H9 (cell line): ENCODE measurements at regions not wholly inside any gene's neighbourhood (a gene's known extent, or its start where the extent isn't known, plus 50 kb on each side); places are given as distances from the start of the nearest gene placed in this dataset.

ENCODE experiments used
- DNase-seq: peaks from one replicate; pipeline ENCODE4 v3.0.0-alpha.2; 2017
- H2AFZ ChIP-seq: one replicate; pipeline ENCODE4 v1.6.1; 2013; ENCODE audit warnings: mild to moderate bottlenecking, low read length, control low read depth, moderate library complexity
- H2AK5ac ChIP-seq: 2 replicates; pipeline ENCODE4 v1.6.1; 2013; ENCODE audit warnings: low read length, control low read depth, mixed read lengths; ENCODE audit not compliant: insufficient read length
- H2BK120ac ChIP-seq: one replicate; pipeline ENCODE4 v1.6.1; 2013; ENCODE audit warnings: low read depth, mild to moderate bottlenecking, low read length, control low read depth, inconsistent platforms; ENCODE audit not compliant: poor library complexity, severe bottlenecking
- H2BK12ac ChIP-seq: 2 replicates; pipeline ENCODE4 v1.6.1; 2013; ENCODE audit warnings: low read length, control low read depth, mixed read lengths, low read depth; ENCODE audit not compliant: insufficient read length
- H2BK15ac ChIP-seq: 2 replicates; pipeline ENCODE4 v1.6.1; 2013; ENCODE audit warnings: low read depth, low read length, control low read depth
- H2BK20ac ChIP-seq: one replicate; pipeline ENCODE4 v1.6.1; 2013; ENCODE audit warnings: low read depth, mild to moderate bottlenecking, low read length, control low read depth, inconsistent platforms; ENCODE audit not compliant: poor library complexity, severe bottlenecking
- H2BK5ac ChIP-seq: 2 replicates; pipeline ENCODE4 v1.6.1; 2013; ENCODE audit warnings: low read length, control low read depth, mixed read lengths; ENCODE audit not compliant: insufficient read length
- H3K14ac ChIP-seq: 2 replicates; pipeline ENCODE4 v1.6.1; 2013; ENCODE audit warnings: low read length, control low read depth; ENCODE audit not compliant: insufficient read depth
- H3K18ac ChIP-seq: 2 replicates; pipeline ENCODE4 v1.6.1; 2013; ENCODE audit warnings: low read depth, mild to moderate bottlenecking, mixed read lengths, low read length, control low read depth; ENCODE audit not compliant: insufficient read length
- H3K23ac ChIP-seq: 2 replicates; pipeline ENCODE4 v1.6.1; 2013; ENCODE audit warnings: low read length, control low read depth, mixed read lengths, low read depth; ENCODE audit not compliant: insufficient read length
- H3K23me2 ChIP-seq: 2 replicates; pipeline ENCODE4 v1.6.1; 2013; ENCODE audit warnings: low read depth, mild to moderate bottlenecking, mixed read lengths, low read length, control low read depth; ENCODE audit not compliant: insufficient read length, poor library complexity, severe bottlenecking
- H3K27ac ChIP-seq: 2 replicates; pipeline ENCODE4 v1.5.1; 2013; ENCODE audit warnings: low read length, control low read depth, mixed read lengths, low read depth; ENCODE audit not compliant: insufficient read length
- H3K27me3 ChIP-seq: 2 replicates; pipeline ENCODE4 v1.6.1; 2013; ENCODE audit warnings: low read length, control low read depth, inconsistent platforms; ENCODE audit not compliant: insufficient read depth
- H3K4ac ChIP-seq: 2 replicates; pipeline ENCODE4 v1.6.1; 2013; ENCODE audit warnings: low read depth, mild to moderate bottlenecking, control low read depth, inconsistent platforms, low read length, moderate library complexity
- H3K4me1 ChIP-seq: 2 replicates; pipeline ENCODE4 v1.6.1; 2013; ENCODE audit warnings: low read length, control low read depth, inconsistent platforms; ENCODE audit not compliant: insufficient read depth
- H3K4me2 ChIP-seq: 2 replicates; pipeline ENCODE4 v1.6.1; 2013; ENCODE audit warnings: low read length, control low read depth, mixed read lengths; ENCODE audit not compliant: insufficient read length, insufficient read depth
- H3K56ac ChIP-seq: 2 replicates; pipeline ENCODE4 v1.6.1; 2013; ENCODE audit warnings: low read depth, mild to moderate bottlenecking, mixed read lengths, low read length, control low read depth; ENCODE audit not compliant: insufficient read length
- H3K79me1 ChIP-seq: 2 replicates; pipeline ENCODE4 v1.6.1; 2013; ENCODE audit warnings: low read depth, mild to moderate bottlenecking, moderate library complexity, low read length, control low read depth, inconsistent platforms; ENCODE audit not compliant: insufficient read depth, poor library complexity, severe bottlenecking
- H3K79me2 ChIP-seq: 2 replicates; pipeline ENCODE4 v1.6.1; 2013; ENCODE audit warnings: low read length, control low read depth, inconsistent platforms; ENCODE audit not compliant: insufficient read depth
- H3K9ac ChIP-seq: 2 replicates; pipeline ENCODE4 v1.6.1; 2013; ENCODE audit warnings: low read length, control low read depth, mixed read lengths; ENCODE audit not compliant: insufficient read length; ENCODE audit errors: extremely low read depth
- H3K9me3 ChIP-seq: one replicate; pipeline ENCODE4 v1.6.1; 2013; ENCODE audit warnings: low read depth, low read length, inconsistent platforms; ENCODE audit not compliant: control insufficient read depth
- H3T11ph ChIP-seq: one replicate; pipeline ENCODE4 v1.6.1; 2013; ENCODE audit warnings: mild to moderate bottlenecking, low read length, control low read depth, inconsistent platforms
- H4K20me1 ChIP-seq: one replicate; pipeline ENCODE4 v1.6.1; 2013; ENCODE audit not compliant: control insufficient read depth, insufficient read length, insufficient read depth
- H4K5ac ChIP-seq: 2 replicates; pipeline ENCODE4 v1.6.1; 2013; ENCODE audit warnings: low read depth, mild to moderate bottlenecking, mixed read lengths, low read length, control low read depth; ENCODE audit not compliant: insufficient read length
- H4K8ac ChIP-seq: replicated peaks from 2 replicates; pipeline ENCODE4 v1.6.1; 2013; ENCODE audit warnings: low read length, control low read depth, mixed read lengths, low read depth; ENCODE audit not compliant: insufficient read length
- H4K91ac ChIP-seq: 2 replicates; pipeline ENCODE4 v1.6.1; 2013; ENCODE audit warnings: low read depth, mild to moderate bottlenecking, moderate library complexity, mixed read lengths, low read length, control low read depth; ENCODE audit not compliant: insufficient read length
- H3K27ac Mint-ChIP-seq, 3 experiments: 2 replicates in 2 of 3; 3 replicates in 1 of 3; pipeline ENCODE4 v1.8.0; 2020 to 2021; ENCODE audit warnings: mixed read lengths in 3 of 3, mild to moderate bottlenecking in 1 of 3, moderate library complexity in 1 of 3
- H3K27me3 Mint-ChIP-seq: 2 replicates; pipeline ENCODE4 v1.8.0; 2021; ENCODE audit warnings: low read depth, mild to moderate bottlenecking, moderate library complexity, mixed read lengths
- H3K36me3 Mint-ChIP-seq, 3 experiments: 2 replicates in 2 of 3; 3 replicates in 1 of 3; pipeline ENCODE4 v1.8.0; 2020 to 2021; ENCODE audit warnings: low read depth in 3 of 3, mixed read lengths in 3 of 3; ENCODE audit not compliant: insufficient read depth in 1 of 3
- H3K4me1 Mint-ChIP-seq, 2 experiments: 2 replicates each; pipeline ENCODE4 v1.8.0; 2020; ENCODE audit warnings: mixed read lengths in 2 of 2
- H3K4me3 Mint-ChIP-seq, 2 experiments: 2 replicates in 1 of 2; 3 replicates in 1 of 2; pipeline ENCODE4 v1.8.0; 2020 to 2021; ENCODE audit warnings: mild to moderate bottlenecking in 2 of 2, mixed read lengths in 2 of 2, moderate library complexity in 1 of 2
- H3K9me3 Mint-ChIP-seq, 2 experiments: 2 replicates in 1 of 2; 3 replicates in 1 of 2; pipeline ENCODE4 v1.8.0; 2020; ENCODE audit warnings: mild to moderate bottlenecking in 2 of 2, mixed read lengths in 2 of 2, moderate library complexity in 1 of 2
- CTCF ChIP-seq: fragments of 200-600 bp; sonication (generic); conservative IDR thresholded peaks from 3 replicates; pipeline ENCODE4 v1.8.0; 2021; ENCODE audit warnings: antibody characterized with exemption, mild to moderate bottlenecking
- WGBS: extraction: QIAGEN DNeasy Blood & Tissue Kit; methylation state at CpG from one replicate; pipeline ENCODE4 v1.1.7; 2013; ENCODE audit warnings: missing lambda C conversion rate, low lambda C conversion rate, mixed read lengths; ENCODE audit not compliant: insufficient read length; ENCODE audit errors: extremely low coverage; 5-methylcytosine and 5-hydroxymethylcytosine counted together

- Histone ChIP-seq H2BK5ac (no peak overlapping the region), H3K9ac (no peak overlapping the region), H2BK12ac (no peak overlapping the region), H2BK15ac (no peak overlapping the region), H4K20me1 (no peaks in the 10 kb centered on the region), H2AFZ (no peak overlapping the region), H3K23ac (no peak overlapping the region), H3T11ph (no peak overlapping the region), H2BK20ac (no peak overlapping the region), H3K27ac (no peak overlapping the region), H3K56ac (no peak overlapping the region), H3K4me1 (peaks cover 7% of the 10 kb centered on the region; the same call in 1 of the 2 replicates), H2AK5ac (no peak overlapping the region), H4K5ac (no peak overlapping the region), H4K8ac (no peak overlapping the region), H3K23me2 (no peaks in the 10 kb centered on the region), H3K4ac (no peak overlapping the region), H3K14ac (no peak overlapping the region), H4K91ac (no peak overlapping the region), H2BK120ac (no peak overlapping the region), H3K18ac (no peak overlapping the region), H3K27me3 (no peaks in the 10 kb centered on the region), H3K79me1 (no peaks in the 10 kb centered on the region), H3K9me3 (no peaks in the 10 kb centered on the region), H3K4me2 (no peak overlapping the region), H3K79me2 (no peaks in the 10 kb centered on the region)
- Mint-ChIP-seq H3K4me3 (no peak overlapping the region), H3K9me3 (no peaks in the 10 kb centered on the region), H3K27ac (no peak overlapping the region), H3K27me3 (no peaks in the 10 kb centered on the region; the same call in 1 of the 2 replicates), H3K36me3 (no peaks in the 10 kb centered on the region), H3K4me1 (peaks cover 19 to 21% of the 10 kb centered on the region in 2 experiments)
- DNase-seq: no peak
- WGBS: no CpG with 5 or more reads among the region's 5 CpGs
- TF ChIP-seq CTCF: no peak
Observed at GRCh38 chr10:34907743-34908430, 92.8 kb upstream of the PARD3 start.
